GM18858 (cell line): ENCODE measurements at regions not wholly inside any gene's neighbourhood (a gene's known extent, or its start where the extent isn't known, plus 50 kb on each side); places are given as distances from the start of the nearest gene placed in this dataset.
"Not testable (repeated sequence)": the region's sequence is repeated elsewhere in the genome, so short reads cannot be mapped to it uniquely, and the experiment has no call there.

Experiments used
- ATAC-seq: cut with Tn5 transposase; IDR thresholded peaks from one replicate; pipeline ENCODE4 v1.9.1; 2021; ENCODE audit not compliant: unreplicated experiment

DNA sequence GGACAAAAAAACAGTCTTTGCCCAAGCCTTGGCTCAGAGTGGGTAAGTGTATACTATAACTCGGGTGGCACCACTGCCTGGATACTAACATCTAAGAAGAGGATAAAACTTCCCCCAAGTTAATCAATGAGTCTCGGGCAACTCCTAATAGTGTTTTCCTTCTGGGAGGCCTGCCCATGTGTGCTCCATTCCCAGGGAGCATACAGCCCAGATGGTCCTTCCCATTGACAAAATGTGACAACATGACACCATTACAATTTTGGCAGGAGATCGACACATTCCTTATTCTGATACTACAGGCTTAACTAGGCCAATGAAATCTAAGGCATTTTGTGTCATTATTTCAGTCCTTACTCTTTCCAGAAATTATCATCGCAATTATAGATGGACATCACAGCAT lies 52.7 kb upstream of the CRIM1 start:
- no peak for ATAC-seq

GRCh38 chr2:36301843-36302242 lies 53.7 kb upstream of the CRIM1 start:
- no peak for ATAC-seq

DNA sequence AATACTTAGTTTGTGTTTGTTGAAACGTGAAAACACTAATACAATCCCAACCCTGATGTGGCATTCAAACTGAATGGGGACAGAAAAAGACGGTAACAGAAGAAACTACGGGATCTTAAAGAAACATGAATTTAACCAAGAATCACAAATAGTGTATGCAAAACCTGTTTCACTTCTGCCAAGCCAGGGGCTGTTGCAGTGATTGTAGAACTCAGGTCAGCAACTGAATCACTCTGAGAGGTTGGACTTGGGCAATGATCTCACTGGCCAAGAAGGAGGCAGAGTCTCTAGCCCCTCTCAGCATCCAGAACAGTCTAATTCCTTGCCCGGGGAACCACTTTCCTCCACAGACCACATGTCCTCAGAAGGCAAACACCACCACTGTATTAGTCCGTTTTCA lies 54.9 kb upstream of the CRIM1 start:
- no peak for ATAC-seq

GRCh38 chr2:36296798-36297197 lies 58.8 kb upstream of the CRIM1 start:
- no peak for ATAC-seq

DNA sequence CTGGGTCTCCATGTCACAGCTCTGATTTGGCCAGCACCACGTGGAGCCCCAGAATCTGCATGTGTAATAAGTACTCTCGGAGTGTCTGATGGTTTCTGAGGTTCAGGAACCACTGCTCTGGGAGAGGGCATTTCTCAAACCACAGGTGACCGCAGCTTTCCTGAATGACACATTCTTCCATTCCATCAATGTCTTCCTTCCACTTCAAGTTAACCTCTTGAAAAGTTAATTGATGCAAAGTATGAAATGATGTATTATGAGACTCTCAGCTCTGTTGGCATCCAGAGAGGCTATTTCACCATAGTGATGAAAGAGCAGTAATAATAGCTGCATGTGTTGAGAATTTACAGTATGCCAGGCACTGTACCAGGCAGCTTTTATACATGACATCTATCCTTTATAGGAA lies 61.3 kb upstream of the CRIM1 start:
- no peak for ATAC-seq

DNA sequence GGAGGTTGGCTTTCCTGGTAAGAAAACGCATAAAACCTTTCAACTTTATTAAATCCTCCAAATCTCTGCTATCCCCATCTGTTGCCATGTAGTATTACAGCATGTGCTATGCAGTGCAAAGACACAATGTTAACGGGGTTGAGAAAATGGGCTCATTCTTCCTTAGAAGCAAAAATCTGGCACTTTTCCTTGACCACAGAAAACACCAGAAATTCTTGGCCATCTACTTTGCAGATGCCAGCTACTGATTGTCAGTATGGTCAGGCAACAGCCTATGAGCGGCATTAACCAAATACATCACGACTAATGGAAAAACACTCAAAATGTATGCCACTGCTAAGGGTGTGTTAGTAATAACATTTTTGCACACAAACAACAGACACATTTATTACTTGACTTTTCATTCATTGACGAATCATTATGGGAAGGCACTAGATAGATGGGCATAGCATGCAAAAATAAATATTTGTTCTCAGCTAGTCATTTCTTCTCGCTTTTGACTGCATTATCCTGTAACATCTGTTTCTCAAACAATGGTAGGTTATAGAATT lies 65.2 kb upstream of the CRIM1 start:
- ATAC-seq: no peak

DNA sequence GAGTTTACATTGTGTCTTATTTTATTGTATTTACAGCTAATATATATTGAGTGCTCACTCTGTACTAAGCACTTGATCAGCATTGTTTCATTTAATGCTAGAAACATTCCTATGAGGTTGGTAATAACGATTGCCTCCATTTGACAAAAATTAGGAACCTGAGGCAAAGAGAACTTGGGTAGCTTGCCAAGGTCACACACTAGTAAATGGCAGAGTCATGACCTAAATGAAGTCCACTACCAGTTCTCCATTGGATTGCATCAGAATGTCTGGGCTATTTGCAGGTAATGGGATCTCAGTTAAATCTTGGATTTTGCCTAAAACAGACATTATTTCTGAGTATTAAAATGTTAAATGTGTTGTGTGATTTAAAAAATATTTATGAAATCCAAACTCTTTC lies 65.8 kb upstream of the CRIM1 start:
- ATAC-seq: no peak

DNA sequence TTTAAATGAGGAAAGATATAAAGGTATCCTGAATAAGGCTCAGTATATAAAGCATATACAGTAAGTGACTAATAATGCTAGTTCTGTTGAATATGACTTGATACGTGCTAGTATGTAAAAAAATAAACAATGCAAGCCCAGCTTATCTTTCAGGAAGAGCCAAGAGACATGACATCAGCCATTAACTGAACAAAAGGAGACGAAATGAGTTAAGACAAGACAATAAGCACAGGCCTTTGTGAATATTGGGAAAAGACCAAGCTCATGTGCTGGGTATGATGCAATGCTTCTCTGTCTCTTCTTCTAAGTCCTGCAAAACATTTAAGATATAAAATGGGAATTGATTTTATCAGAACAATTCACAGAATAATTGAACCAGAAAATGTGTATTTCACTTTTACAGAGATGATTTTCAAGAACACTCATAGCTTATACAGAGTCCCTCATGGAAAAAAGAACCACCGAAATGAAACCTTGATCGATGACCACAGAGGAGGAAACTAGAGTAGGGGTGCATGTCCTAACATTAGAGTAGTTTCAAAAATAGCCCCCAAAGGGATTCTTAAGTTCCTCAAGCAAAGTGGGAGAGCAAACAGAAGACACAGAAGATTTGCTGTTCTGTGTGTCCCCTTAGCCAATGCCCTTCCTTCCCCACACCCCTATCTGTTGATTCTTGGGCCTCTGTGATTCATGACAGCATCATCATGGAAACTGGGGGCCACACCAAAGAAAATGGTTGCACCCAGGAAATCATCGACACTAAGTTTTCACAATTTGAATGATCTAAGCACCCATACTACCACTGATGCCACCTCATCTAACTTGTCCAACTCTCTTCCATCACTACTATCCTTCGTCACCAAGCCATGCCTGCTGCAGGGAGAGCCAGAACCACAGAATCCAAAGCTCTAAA lies 68.0 kb upstream of the CRIM1 start:
- no peak for ATAC-seq

DNA sequence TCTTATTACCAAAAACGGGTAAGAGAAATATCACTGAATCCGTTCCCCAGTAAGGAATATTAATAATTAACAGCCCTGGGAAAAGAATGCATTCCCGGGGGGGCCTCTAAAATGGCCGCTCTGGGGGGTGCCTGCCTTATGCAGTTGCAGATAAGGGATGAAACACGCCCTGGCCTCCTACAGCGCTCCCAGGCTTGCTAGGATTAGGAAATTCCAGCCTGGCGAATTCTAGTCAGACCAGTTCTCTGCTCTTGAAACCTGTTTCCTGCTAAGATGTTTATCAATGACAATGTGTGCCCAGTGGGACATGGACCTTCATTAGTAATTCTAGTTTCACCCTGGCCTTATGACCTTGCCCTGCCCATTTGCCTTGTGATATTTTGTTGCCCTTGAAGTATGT lies 76.1 kb upstream of the CRIM1 start:
- not testable (repeated sequence) for ATAC-seq

DNA sequence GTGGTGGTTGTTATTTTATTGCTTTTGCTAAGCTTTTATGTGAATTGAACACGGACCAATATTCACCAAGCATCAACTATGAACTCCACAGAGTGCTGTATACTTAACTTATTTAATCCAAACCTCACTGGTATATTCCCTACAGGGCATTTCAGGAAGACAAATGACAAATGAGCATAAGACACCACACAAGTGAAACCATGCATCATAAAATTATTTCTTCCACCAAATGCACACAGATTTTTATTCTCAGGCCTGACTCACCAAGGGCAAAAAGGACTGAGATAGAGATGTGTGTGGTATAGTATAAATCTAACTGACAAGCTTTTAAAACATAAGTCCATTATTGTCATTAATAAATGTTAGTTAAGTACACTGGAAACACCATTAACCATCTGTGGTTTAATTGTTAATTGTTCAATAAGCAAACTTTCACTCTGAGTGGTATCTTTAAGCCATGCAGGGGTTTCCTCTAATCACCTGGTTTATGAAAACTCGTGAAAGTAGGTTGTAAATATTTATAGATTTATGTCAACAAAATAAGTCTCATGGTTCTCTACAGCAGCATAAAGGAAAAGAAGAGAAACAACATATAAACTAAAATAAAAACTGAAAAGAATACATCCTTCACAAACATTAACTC lies 77.6 kb upstream of the CRIM1 start:
- ATAC-seq: no peak

DNA sequence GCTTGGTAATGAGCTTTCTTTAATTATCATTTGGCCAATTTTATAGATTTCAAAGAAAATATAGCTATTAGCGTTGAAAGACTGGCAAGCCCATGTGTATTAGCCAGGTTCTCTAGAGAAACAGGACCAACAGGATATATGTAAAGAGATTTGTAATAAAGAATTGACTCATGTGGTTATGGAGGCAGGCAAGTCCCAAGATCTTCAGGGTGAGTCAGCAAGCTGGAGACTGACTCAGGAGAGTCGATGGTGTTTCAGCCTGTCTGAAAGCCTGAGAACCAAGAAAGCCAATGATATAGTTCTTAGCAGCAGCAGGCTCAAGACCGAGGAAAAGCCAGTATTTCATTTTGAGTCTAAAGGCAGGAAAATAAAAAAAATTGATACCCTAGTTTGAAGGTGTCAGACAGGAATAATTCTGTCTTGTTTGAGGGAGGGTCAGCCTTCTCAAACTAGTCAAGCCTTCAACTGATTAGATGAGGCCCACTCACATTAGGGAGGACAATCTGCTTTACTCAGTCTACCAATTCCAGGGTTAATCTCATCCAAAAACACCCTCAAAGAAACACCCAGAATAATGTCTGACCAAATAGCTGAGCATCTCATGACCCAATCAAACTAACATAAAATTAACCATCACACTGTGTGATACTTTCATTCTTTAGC lies 78.3 kb upstream of the CRIM1 start:
- ATAC-seq: no peak

DNA sequence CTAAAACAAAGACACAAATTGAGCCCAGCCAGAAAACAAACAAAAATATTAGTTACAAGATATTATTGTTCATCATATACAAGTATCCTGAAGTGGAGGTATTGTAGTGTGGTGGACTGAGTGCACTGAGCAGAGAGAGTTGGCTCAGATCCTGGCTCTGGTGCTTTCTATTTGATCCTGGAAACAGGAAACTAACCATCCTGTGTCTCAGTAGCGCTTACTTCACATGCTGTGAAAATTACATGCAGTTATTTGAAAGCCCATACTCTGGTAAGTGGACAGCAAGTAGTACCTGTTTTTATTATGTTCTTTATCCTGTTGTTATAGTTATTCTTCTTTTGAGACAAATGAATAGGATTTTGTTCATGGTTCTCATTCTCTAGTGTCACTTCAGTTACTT lies 84.3 kb upstream of the CRIM1 start:
- ATAC-seq: no peak

DNA sequence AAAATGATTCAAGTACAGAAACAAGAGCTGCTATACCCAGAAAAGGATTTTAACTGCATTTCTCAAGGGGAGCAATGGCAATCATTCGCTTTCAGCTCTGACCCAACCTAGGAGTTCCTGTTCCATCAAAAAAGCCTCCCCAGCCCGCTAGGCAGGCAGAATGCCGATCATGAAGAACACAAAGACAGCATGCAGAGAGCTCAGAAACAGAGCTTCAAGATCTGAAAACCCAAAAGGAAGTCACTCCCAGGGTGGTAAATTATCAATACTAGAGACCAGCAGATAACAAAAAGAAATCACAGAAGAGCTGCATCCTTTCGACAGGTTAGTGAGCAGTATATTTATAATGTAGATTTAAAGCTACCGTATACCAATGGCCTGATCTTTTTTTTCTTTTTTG lies 84.8 kb upstream of the CRIM1 start:
- no peak for ATAC-seq

DNA sequence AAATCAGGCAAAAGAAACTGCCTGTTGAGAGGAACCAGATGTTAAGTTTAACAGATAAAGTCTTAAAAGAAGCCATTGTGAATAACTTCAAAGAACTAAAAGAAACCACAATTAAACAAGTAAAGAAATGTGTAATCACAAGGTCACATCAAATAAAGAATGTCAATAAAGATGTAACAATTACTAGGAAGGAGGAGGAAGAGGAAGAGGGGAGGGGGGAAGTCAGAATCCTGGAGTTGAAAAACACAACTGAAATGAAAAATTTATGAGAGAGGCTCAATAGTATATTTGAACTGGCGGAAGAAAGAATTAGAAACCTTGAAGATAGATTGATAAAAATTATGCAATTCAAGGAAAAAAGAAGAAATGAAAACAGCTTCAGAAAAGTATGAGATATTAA lies 88.4 kb upstream of the CRIM1 start:
- ATAC-seq: no peak

DNA sequence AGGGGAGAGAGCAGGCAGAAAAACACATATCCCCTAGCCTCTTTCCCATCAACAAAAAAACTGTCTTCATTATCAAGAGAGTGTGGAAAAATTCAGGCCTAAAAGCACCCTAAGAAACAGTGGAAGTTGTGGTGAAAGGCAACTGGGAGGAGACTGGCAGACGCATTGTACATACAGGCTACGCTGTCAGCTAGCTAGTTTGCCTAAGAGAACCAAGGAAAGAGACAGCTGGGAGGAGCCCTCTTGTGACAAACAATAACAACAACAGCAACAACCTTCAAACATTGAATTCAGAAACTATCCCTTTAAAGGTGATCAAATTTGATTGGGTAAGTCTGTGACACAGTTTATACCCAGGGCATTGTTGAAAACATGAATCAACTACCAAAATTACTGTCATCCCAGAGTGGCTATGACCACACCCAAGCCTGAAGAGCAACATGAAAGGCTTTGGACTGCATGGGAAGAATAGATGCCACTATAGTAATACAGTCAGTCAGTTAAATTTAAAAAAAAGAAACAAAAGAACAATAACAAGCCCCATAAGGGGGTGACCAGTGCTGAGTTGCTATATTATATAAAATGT lies 88.9 kb upstream of the CRIM1 start:
- ATAC-seq: no peak

GRCh38 chr2:36262581-36262980 lies 93.0 kb upstream of the CRIM1 start:
- no peak for ATAC-seq

DNA sequence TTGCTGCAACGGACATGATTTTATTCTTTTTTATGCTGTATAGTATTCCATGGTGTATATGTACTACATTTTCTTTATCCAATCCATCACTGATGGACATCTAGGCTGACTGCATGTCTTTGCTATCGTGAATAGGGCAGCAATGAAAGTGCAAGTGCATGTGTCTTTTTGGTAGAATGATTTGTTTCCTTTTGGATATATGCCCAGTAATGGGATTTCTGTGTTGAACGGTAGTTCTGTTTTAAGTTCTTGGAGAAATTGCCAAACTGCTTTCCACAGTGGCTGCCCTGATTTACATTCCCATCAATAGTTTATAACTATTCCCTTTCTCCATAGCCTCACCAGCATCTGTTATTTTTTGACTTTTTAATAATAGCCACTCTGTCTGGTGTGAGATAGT lies 99.7 kb upstream of the CRIM1 start:
- no peak for ATAC-seq

DNA sequence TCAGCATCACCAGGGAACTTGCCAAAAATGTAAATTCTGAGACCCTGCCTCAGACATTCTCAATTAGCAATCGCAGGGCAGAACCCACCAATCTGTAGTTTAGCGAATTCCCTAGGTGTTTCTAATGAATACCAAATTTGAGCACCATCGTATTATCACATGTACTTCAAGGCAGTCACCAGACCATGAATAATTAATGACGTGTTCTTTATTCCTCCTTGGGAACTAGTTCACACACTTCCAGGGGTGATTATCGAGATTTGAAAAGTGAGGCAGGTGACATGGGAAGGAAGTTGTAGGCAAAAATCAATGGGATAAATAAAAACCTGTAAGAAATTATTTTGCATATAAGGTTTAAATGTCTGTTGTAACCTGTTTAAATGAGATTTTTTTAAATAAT lies 102.5 kb upstream of the CRIM1 start:
- no peak for ATAC-seq

DNA sequence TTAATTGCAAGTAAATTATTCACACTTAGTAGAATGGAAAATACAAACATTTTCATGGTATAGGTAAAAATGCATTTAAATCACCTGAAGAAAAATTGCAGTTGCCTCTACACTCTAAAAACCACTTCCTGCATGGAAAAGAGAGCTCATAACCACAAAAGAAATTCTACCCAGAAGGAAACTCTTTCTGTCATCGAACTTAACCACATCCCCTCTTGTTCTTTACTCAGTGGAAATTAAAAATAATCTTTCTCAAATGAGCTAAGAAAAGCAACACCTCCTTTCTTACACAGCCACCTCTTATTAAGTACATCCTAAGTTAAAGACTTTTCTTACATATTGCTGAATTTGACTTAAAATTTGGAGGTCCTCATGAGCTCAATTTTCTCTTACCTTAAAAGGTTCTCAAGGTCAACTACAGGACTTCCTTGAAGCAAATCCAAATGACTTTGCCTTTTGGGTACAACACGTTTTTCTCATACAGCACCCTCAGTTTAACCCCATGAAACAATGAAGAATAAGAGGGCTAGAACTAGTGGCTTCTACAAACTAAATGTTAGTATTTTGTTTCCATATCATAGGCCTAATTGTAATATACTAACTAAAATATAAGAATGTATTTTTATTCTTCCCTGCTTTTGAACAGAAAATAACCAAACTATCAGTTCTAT lies 109.1 kb upstream of the CRIM1 start:
- peak; percentile 89 for ATAC-seq

- ATAC-seq: no peak
These were observed 109.9 kb upstream of the CRIM1 start for GRCh38 chr2:36245651-36246050.

DNA sequence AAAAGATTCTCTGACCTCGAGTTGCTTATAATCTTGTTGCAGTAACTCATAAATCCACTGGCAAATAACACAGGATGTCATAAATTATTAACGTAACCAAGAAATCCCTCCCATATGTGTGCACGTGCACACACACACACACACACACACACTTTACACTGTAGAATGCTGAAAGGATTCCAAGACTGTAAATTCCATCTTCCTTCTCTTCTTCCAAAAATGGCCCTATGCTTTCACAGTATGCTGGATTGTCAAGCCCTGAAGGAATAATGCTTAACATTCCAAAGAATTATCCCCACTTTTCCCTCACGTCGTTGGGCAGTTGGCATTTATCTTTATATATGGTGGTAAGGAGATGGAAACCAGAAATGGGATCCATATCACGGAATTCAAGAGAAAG lies 117.5 kb upstream of the CRIM1 start:
- ATAC-seq: no peak
